Left ventricle myocardium superior (tissue), 1 donor: ENCODE measurements at regions not wholly inside any gene's neighbourhood (a gene's known extent, or its start where the extent isn't known, plus 50 kb on each side); places are given as distances from the start of the nearest gene placed in this dataset.

Source experiments
- ATAC-seq: fragments of 200-7000 bp; cut with Tn5 transposase; one replicate; pipeline ENCODE4 v1.9.1; 2020; ENCODE audit warnings: mild to moderate bottlenecking, moderate library complexity
- DNase-seq: peaks from one replicate; pipeline ENCODE4 v3.0.0-alpha.2; 2020
- intact Hi-C: fragments of 100-400 bp; cut with micrococcal nuclease; formaldehyde crosslinking; loops from one replicate; pipeline ENCODE4 v1.11.0; 2022
- donor health status: DM: no; HTN: yes; CAD: no; lungs with severe emphysema.

- ATAC-seq, result peak; percentile 82
- DNase-seq, result peak; percentile 41
- intact Hi-C loops, result no loop called here
Observed at GRCh38 chr6:11353921-11354389, 121.5 kb upstream of the NEDD9 start.

- no peak for DNase-seq
- intact Hi-C loops, result no loop called here
- peak; percentile 30 for ATAC-seq
Observed at GRCh38 chr6:11350294-11350693, 117.8 kb upstream of the NEDD9 start.

- ATAC-seq, result no peak
- DNase-seq, result no peak
- intact Hi-C loops, result no loop called here
Observed at GRCh38 chr6:11349880-11350279, 117.4 kb upstream of the NEDD9 start.

GRCh38 chr6:11346516-11346915 lies 114.0 kb upstream of the NEDD9 start:
- ATAC-seq (no peak), DNase-seq (no peak)
- intact Hi-C loops, result no loop called here

- DNase-seq, result no peak
- ATAC-seq, result no peak
- intact Hi-C loops, result no loop called here
Observed at GRCh38 chr6:11345536-11345935, 113.1 kb upstream of the NEDD9 start.

- intact Hi-C loops, result no loop called here
- DNase-seq, result no peak
- ATAC-seq, result no peak
Observed at GRCh38 chr6:11343963-11344723, 111.7 kb upstream of the NEDD9 start.

GRCh38 chr6:11341867-11342266 lies 109.4 kb upstream of the NEDD9 start:
- intact Hi-C loops, result no loop called here
- DNase-seq, result no peak
- ATAC-seq, result no peak

GRCh38 chr6:11341303-11341702 lies 108.8 kb upstream of the NEDD9 start:
- ATAC-seq (no peak), DNase-seq (no peak)
- intact Hi-C loops, result no loop called here

- intact Hi-C loops, result no loop called here
- no peak for DNase-seq
Observed at GRCh38 chr6:11339380-11339779, 106.9 kb upstream of the NEDD9 start.

GRCh38 chr6:11337306-11337705 lies 104.8 kb upstream of the NEDD9 start:
- ATAC-seq, result no peak
- intact Hi-C loops, result no loop called here

More at GRCh38 chr6:11339380-11339779, 106.9 kb upstream of the NEDD9 start:
- no peak for ATAC-seq

GRCh38 chr6:11335826-11336225 lies 103.4 kb upstream of the NEDD9 start:
- intact Hi-C loops, result no loop called here
- no peak for ATAC-seq
- DNase-seq, result no peak

More at GRCh38 chr6:11337306-11337705, 104.8 kb upstream of the NEDD9 start:
- DNase-seq, result no peak

- intact Hi-C loops, result no loop called here
- no peak for DNase-seq
- no peak for ATAC-seq
Observed at GRCh38 chr6:11333132-11333849, 100.8 kb upstream of the NEDD9 start.

- intact Hi-C loops, result no loop called here
- DNase-seq (no peak), ATAC-seq (no peak)
Observed at GRCh38 chr6:11332463-11332862, 100.0 kb upstream of the NEDD9 start.

- ATAC-seq, result no peak
- intact Hi-C loops, result no loop called here
- DNase-seq, result no peak
Observed at GRCh38 chr6:11331111-11331510, 98.6 kb upstream of the NEDD9 start.

- ATAC-seq, result peak; percentile 39
- no peak for DNase-seq
- intact Hi-C loops, result no loop called here
Observed at GRCh38 chr6:11330413-11330760, 97.9 kb upstream of the NEDD9 start.

GRCh38 chr6:11329726-11330412 lies 97.4 kb upstream of the NEDD9 start:
- intact Hi-C loops, result no loop called here
- DNase-seq (no peak), ATAC-seq (no peak)

GRCh38 chr6:11328613-11329247 lies 96.3 kb upstream of the NEDD9 start:
- ATAC-seq (no peak), DNase-seq (no peak)
- intact Hi-C loops, result no loop called here

GRCh38 chr6:11327961-11328360 lies 95.5 kb upstream of the NEDD9 start:
- intact Hi-C loops, result no loop called here
- no peak for ATAC-seq
- DNase-seq, result no peak

GRCh38 chr6:11326116-11326515 lies 93.6 kb upstream of the NEDD9 start:
- ATAC-seq (no peak), DNase-seq (no peak)
- intact Hi-C loops, result no loop called here
